Ureter (tissue), 1 donor: ENCODE measurements at regions not wholly inside any gene's neighbourhood (a gene's known extent, or its start where the extent isn't known, plus 50 kb on each side); places are given as distances from the start of the nearest gene placed in this dataset.
"Not testable (repeated sequence)": the region's sequence is repeated elsewhere in the genome, so short reads cannot be mapped to it uniquely, and the experiment has no call there.

Experiments used
- DNase-seq: peaks from one replicate; pipeline ENCODE4 v3.0.0-alpha.2; 2020; ENCODE audit warnings: low spot score
- donor health status: DM: yes; HTN: yes; CAD: no.

GRCh38 chrX:44785652-44786051, 58.2 kb upstream of the DUSP21 start:
- DNase-seq, result no peak

- no peak for DNase-seq
Observed at GRCh38 chrX:44784241-44784640, 59.6 kb upstream of the DUSP21 start.

GRCh38 chrX:44778254-44778653, 65.6 kb upstream of the DUSP21 start:
- DNase-seq, result no peak

- no peak for DNase-seq
Observed at GRCh38 chrX:44775726-44776125, 68.1 kb upstream of the DUSP21 start.

GRCh38 chrX:44774066-44774465, 69.8 kb upstream of the DUSP21 start:
- DNase-seq, result not testable (repeated sequence)

GRCh38 chrX:44770121-44770520, 73.7 kb upstream of the DUSP21 start:
- DNase-seq, result no peak

GRCh38 chrX:44767308-44767707, 76.5 kb upstream of the DUSP21 start:
- DNase-seq, result no peak

GRCh38 chrX:44765556-44765955, 78.3 kb upstream of the DUSP21 start:
- DNase-seq, result no peak

GRCh38 chrX:44747969-44748368, 95.9 kb upstream of the DUSP21 start:
- no peak for DNase-seq

GRCh38 chrX:44747317-44747716, 96.5 kb upstream of the DUSP21 start:
- DNase-seq, result no peak

- DNase-seq, result no peak
Observed at GRCh38 chrX:44744799-44745198, 99.0 kb upstream of the DUSP21 start.

GRCh38 chrX:44742480-44743155, 101.2 kb upstream of the DUSP21 start:
- DNase-seq, result no peak

- DNase-seq, result not testable (repeated sequence)
Observed at GRCh38 chrX:44741859-44742258, 102.0 kb upstream of the DUSP21 start.

GRCh38 chrX:44741458-44741857, 102.4 kb upstream of the DUSP21 start:
- DNase-seq, result not testable (repeated sequence)

- no peak for DNase-seq
Observed at GRCh38 chrX:44735498-44735897, 108.3 kb upstream of the DUSP21 start.

- DNase-seq, result no peak
Observed at GRCh38 chrX:44733931-44734330, 109.9 kb upstream of the DUSP21 start.

GRCh38 chrX:44731160-44731559, 112.7 kb upstream of the DUSP21 start:
- DNase-seq, result no peak

- DNase-seq, result no peak
Observed at GRCh38 chrX:44723426-44723825, 120.4 kb upstream of the DUSP21 start.

- no peak for DNase-seq
Observed at GRCh38 chrX:44708470-44708869, 135.4 kb upstream of the DUSP21 start.

GRCh38 chrX:44705817-44706551, 137.8 kb upstream of the DUSP21 start:
- DNase-seq, result no peak

GRCh38 chrX:44698357-44698756, 145.5 kb upstream of the DUSP21 start:
- no peak for DNase-seq

- DNase-seq, result no peak
Observed at GRCh38 chrX:44693255-44693654, 150.6 kb upstream of the DUSP21 start.

- no peak for DNase-seq
Observed at GRCh38 chrX:44690129-44690528, 147.5 kb upstream of the FUNDC1 start.
